Left hindlimb (tissue), 1 donor: ENCODE measurements at regions not wholly inside any gene's neighbourhood (a gene's known extent, or its start where the extent isn't known, plus 50 kb on each side); places are given as distances from the start of the nearest gene placed in this dataset.
A peak's percentile ranks its signal among the peaks of the same experiment; 100 is the strongest.

Source experiments
- DNase-seq: peaks from one replicate; pipeline ENCODE4 v3.0.0-alpha.2; 2018

GRCh38 chr9:36728651-36729520 is 156.2 kb downstream of the MELK start:
- no peak for DNase-seq

- no peak for DNase-seq
Measured at GRCh38 chr9:36729906-36730305, 157.2 kb downstream of the MELK start.

GRCh38 chr9:36730414-36730813 is 157.7 kb downstream of the MELK start:
- DNase-seq = no peak

- no peak for DNase-seq
Measured at GRCh38 chr9:36731068-36731956, 158.6 kb downstream of the MELK start.

GRCh38 chr9:36734737-36735136 is 162.0 kb downstream of the MELK start:
- no peak for DNase-seq

GRCh38 chr9:36736648-36737047 is 164.0 kb downstream of the MELK start:
- DNase-seq = no peak

GRCh38 chr9:36738318-36738976 is 165.8 kb downstream of the MELK start:
- DNase-seq = no peak

- DNase-seq = no peak
Measured at GRCh38 chr9:36739373-36740116, 166.8 kb downstream of the MELK start.

GRCh38 chr9:36742264-36742663 is 169.6 kb downstream of the MELK start:
- no peak for DNase-seq

GRCh38 chr9:36744678-36745077 is 172.0 kb downstream of the MELK start:
- DNase-seq = no peak

GRCh38 chr9:36745977-36746376 is 173.3 kb downstream of the MELK start:
- DNase-seq = no peak

- no peak for DNase-seq
Measured at GRCh38 chr9:36746415-36746814, 173.7 kb downstream of the MELK start.

- DNase-seq = peak; percentile 56
Measured at GRCh38 chr9:36748322-36748899, 175.7 kb downstream of the MELK start.

GRCh38 chr9:36749461-36749860 is 176.8 kb downstream of the MELK start:
- no peak for DNase-seq

GRCh38 chr9:36750630-36751029 is 177.9 kb downstream of the MELK start:
- no peak for DNase-seq

GRCh38 chr9:36755019-36755418 is 182.3 kb downstream of the MELK start:
- DNase-seq = no peak

- no peak for DNase-seq
Measured at GRCh38 chr9:36759141-36759540, 186.4 kb downstream of the MELK start.

- DNase-seq = no peak
Measured at GRCh38 chr9:36759976-36760375, 187.3 kb downstream of the MELK start.

- no peak for DNase-seq
Measured at GRCh38 chr9:36760667-36761420, 188.1 kb downstream of the MELK start.

- no peak for DNase-seq
Measured at GRCh38 chr9:36762958-36763357, 190.3 kb downstream of the MELK start.

- DNase-seq = no peak
Measured at GRCh38 chr9:36763778-36764177, 191.1 kb downstream of the MELK start.
